ENCODE measurements at regions not wholly inside any gene's neighbourhood (a gene's known extent, or its start where the extent isn't known, plus 50 kb on each side); places are given as distances from the start of the nearest gene placed in this dataset.

- no peaks in the 10 kb centered on the region for H3K79me1 ChIP-seq (replicated peaks; ENCODE audit: low read length, poor library complexity, severe bottlenecking)
- DNase-seq: no peak
- H3K18ac ChIP-seq (ENCODE audit: low read depth in 1 of 2, low read length in 2 of 2): no peak overlapping the region
- no peak overlapping the region for H2AFZ ChIP-seq (ENCODE audit: low read depth, low read length)
- no peak overlapping the region for H2BK120ac ChIP-seq (ENCODE audit: low read depth, low read length)
- no peak overlapping the region for H3K14ac ChIP-seq (ENCODE audit: low read length in 2 of 2)
- no peak overlapping the region for H3K23ac ChIP-seq (ENCODE audit: low read length in 2 of 2)
- no peak overlapping the region for H2BK15ac ChIP-seq (ENCODE audit: low read depth, poor library complexity, severe bottlenecking)
- H3K36me3 ChIP-seq (ENCODE audit: control insufficient read depth in 1 of 2, insufficient read depth in 2 of 2, low read depth in 1 of 2, low read length in 2 of 2): no peaks in the 10 kb centered on the region
- no peak overlapping the region for H4K91ac ChIP-seq (ENCODE audit: low read length)
- 30% methylated on average over 1 of the region's 1 CpG for WGBS
- H3K27me3 ChIP-seq (ENCODE audit: control insufficient read depth in 1 of 2, insufficient read depth in 1 of 2, low read length in 2 of 2): peaks cover 0 to 7% of the 10 kb centered on the region in 2 experiments
- H3K4me2 ChIP-seq (ENCODE audit: low read length, poor library complexity, severe bottlenecking): no peak overlapping the region
- no peak overlapping the region for H3K4ac ChIP-seq (ENCODE audit: low read depth in 1 of 2, low read length in 2 of 2)
- no peak overlapping the region for H2BK5ac ChIP-seq (ENCODE audit: low read depth, low read length, poor library complexity, severe bottlenecking)
- H3K9me3 ChIP-seq (ENCODE audit: control insufficient read depth, low read length): no peaks in the 10 kb centered on the region
- no peak overlapping the region for H3K27ac ChIP-seq (ENCODE audit: low read length, poor library complexity, severe bottlenecking)
- no peaks in the 10 kb centered on the region for H3K4me1 ChIP-seq (ENCODE audit: control insufficient read depth, insufficient read depth, low read depth, low read length)
- no peak overlapping the region for H2AK5ac ChIP-seq (ENCODE audit: low read length, severe bottlenecking)
- no peak overlapping the region for H3K4me3 ChIP-seq (ENCODE audit: insufficient read depth in 1 of 2, low read depth in 1 of 2, low read length in 2 of 2)
- H3K9ac ChIP-seq (ENCODE audit: low read length): no peak overlapping the region
- H4K8ac ChIP-seq (ENCODE audit: low read length): no peak overlapping the region
- H2BK12ac ChIP-seq (ENCODE audit: low read length in 2 of 2): no peak overlapping the region
Observed at GRCh38 chr6:4719491-4719890, 56.7 kb upstream of the CDYL start.

- Histone ChIP-seq H3K27me3 (ENCODE audit: control insufficient read depth in 1 of 2, insufficient read depth in 1 of 2, low read length in 2 of 2) (no peaks in the 10 kb centered on the region), H3K4me3 (ENCODE audit: insufficient read depth in 1 of 2, low read depth in 1 of 2, low read length in 2 of 2) (no peak overlapping the region), H3K14ac (ENCODE audit: low read length in 2 of 2) (no peak overlapping the region), H3K4ac (ENCODE audit: low read depth in 1 of 2, low read length in 2 of 2) (no peak overlapping the region), H3K36me3 (ENCODE audit: control insufficient read depth in 1 of 2, insufficient read depth in 2 of 2, low read depth in 1 of 2, low read length in 2 of 2) (no peaks in the 10 kb centered on the region), H3K23ac (ENCODE audit: low read length in 2 of 2) (no peak overlapping the region), H3K9me3 (ENCODE audit: control insufficient read depth, low read length) (no peaks in the 10 kb centered on the region), H3K4me1 (ENCODE audit: control insufficient read depth, insufficient read depth, low read depth, low read length) (no peaks in the 10 kb centered on the region), H3K27ac (ENCODE audit: low read length, poor library complexity, severe bottlenecking) (no peak overlapping the region), H2BK120ac (ENCODE audit: low read depth, low read length) (no peak overlapping the region), H3K79me1 (replicated peaks; ENCODE audit: low read length, poor library complexity, severe bottlenecking) (no peaks in the 10 kb centered on the region), H2BK5ac (ENCODE audit: low read depth, low read length, poor library complexity, severe bottlenecking) (no peak overlapping the region), H3K4me2 (ENCODE audit: low read length, poor library complexity, severe bottlenecking) (no peak overlapping the region), H2AFZ (ENCODE audit: low read depth, low read length) (no peak overlapping the region), H4K91ac (ENCODE audit: low read length) (no peak overlapping the region), H2BK15ac (ENCODE audit: low read depth, poor library complexity, severe bottlenecking) (no peak overlapping the region), H3K18ac (ENCODE audit: low read depth in 1 of 2, low read length in 2 of 2) (no peak overlapping the region), H2AK5ac (ENCODE audit: low read length, severe bottlenecking) (no peak overlapping the region), H4K8ac (ENCODE audit: low read length) (no peak overlapping the region), H2BK12ac (ENCODE audit: low read length in 2 of 2) (no peak overlapping the region), H3K9ac (ENCODE audit: low read length) (no peak overlapping the region)
- 82% methylated on average over 2 of the region's 3 CpGs for WGBS
- DNase-seq: no peak
Observed at GRCh38 chr6:4717856-4718255, 58.3 kb upstream of the CDYL start.

GRCh38 chr6:4717124-4717523 is 59.1 kb upstream of the CDYL start:
- no peak overlapping the region for H3K4me2 ChIP-seq (ENCODE audit: low read length, poor library complexity, severe bottlenecking)
- H3K9ac ChIP-seq (ENCODE audit: low read length): no peak overlapping the region
- no peak overlapping the region for H2AFZ ChIP-seq (ENCODE audit: low read depth, low read length)
- no peak overlapping the region for H3K27ac ChIP-seq (ENCODE audit: low read length, poor library complexity, severe bottlenecking)
- no peak overlapping the region for H4K91ac ChIP-seq (ENCODE audit: low read length)
- no peaks in the 10 kb centered on the region for H3K27me3 ChIP-seq (ENCODE audit: control insufficient read depth in 1 of 2, insufficient read depth in 1 of 2, low read length in 2 of 2)
- H2BK5ac ChIP-seq (ENCODE audit: low read depth, low read length, poor library complexity, severe bottlenecking): no peak overlapping the region
- no peak overlapping the region for H3K14ac ChIP-seq (ENCODE audit: low read length in 2 of 2)
- no peak overlapping the region for H3K18ac ChIP-seq (ENCODE audit: low read depth in 1 of 2, low read length in 2 of 2)
- H2AK5ac ChIP-seq (ENCODE audit: low read length, severe bottlenecking): no peak overlapping the region
- H3K23ac ChIP-seq (ENCODE audit: low read length in 2 of 2): no peak overlapping the region
- no peak overlapping the region for H3K4me3 ChIP-seq (ENCODE audit: insufficient read depth in 1 of 2, low read depth in 1 of 2, low read length in 2 of 2)
- DNase-seq: no peak
- H3K9me3 ChIP-seq (ENCODE audit: control insufficient read depth, low read length): no peaks in the 10 kb centered on the region
- no peaks in the 10 kb centered on the region for H3K79me1 ChIP-seq (replicated peaks; ENCODE audit: low read length, poor library complexity, severe bottlenecking)
- no peak overlapping the region for H2BK120ac ChIP-seq (ENCODE audit: low read depth, low read length)
- H2BK15ac ChIP-seq (ENCODE audit: low read depth, poor library complexity, severe bottlenecking): no peak overlapping the region
- H3K4me1 ChIP-seq (ENCODE audit: control insufficient read depth, insufficient read depth, low read depth, low read length): no peaks in the 10 kb centered on the region
- no peaks in the 10 kb centered on the region for H3K36me3 ChIP-seq (ENCODE audit: control insufficient read depth in 1 of 2, insufficient read depth in 2 of 2, low read depth in 1 of 2, low read length in 2 of 2)
- no peak overlapping the region for H2BK12ac ChIP-seq (ENCODE audit: low read length in 2 of 2)
- WGBS: 93% methylated on average over 4 of the region's 4 CpGs
- H4K8ac ChIP-seq (ENCODE audit: low read length): no peak overlapping the region
- no peak overlapping the region for H3K4ac ChIP-seq (ENCODE audit: low read depth in 1 of 2, low read length in 2 of 2)

- no peak overlapping the region for H3K9ac ChIP-seq (ENCODE audit: low read length)
- H3K23ac ChIP-seq (ENCODE audit: low read length in 2 of 2): no peak overlapping the region
- H3K4me2 ChIP-seq (ENCODE audit: low read length, poor library complexity, severe bottlenecking): no peak overlapping the region
- no peaks in the 10 kb centered on the region for H3K79me1 ChIP-seq (replicated peaks; ENCODE audit: low read length, poor library complexity, severe bottlenecking)
- H3K36me3 ChIP-seq (ENCODE audit: control insufficient read depth in 1 of 2, insufficient read depth in 2 of 2, low read depth in 1 of 2, low read length in 2 of 2): no peaks in the 10 kb centered on the region
- H4K8ac ChIP-seq (ENCODE audit: low read length): peak overlapping the region; percentile 48
- H3K27ac ChIP-seq (ENCODE audit: low read length, poor library complexity, severe bottlenecking): no peak overlapping the region
- H3K18ac ChIP-seq (ENCODE audit: low read depth in 1 of 2, low read length in 2 of 2): no peak overlapping the region
- H2BK15ac ChIP-seq (ENCODE audit: low read depth, poor library complexity, severe bottlenecking): no peak overlapping the region
- H3K4me1 ChIP-seq (ENCODE audit: control insufficient read depth, insufficient read depth, low read depth, low read length): no peaks in the 10 kb centered on the region
- H2AFZ ChIP-seq (ENCODE audit: low read depth, low read length): no peak overlapping the region
- H3K14ac ChIP-seq (ENCODE audit: low read length in 2 of 2): no peak overlapping the region
- no peak overlapping the region for H2BK5ac ChIP-seq (ENCODE audit: low read depth, low read length, poor library complexity, severe bottlenecking)
- H4K91ac ChIP-seq (ENCODE audit: low read length): no peak overlapping the region
- no peak for DNase-seq
- no peak overlapping the region for H3K4ac ChIP-seq (ENCODE audit: low read depth in 1 of 2, low read length in 2 of 2)
- WGBS: 87% methylated on average over 7 of the region's 8 CpGs
- H3K4me3 ChIP-seq (ENCODE audit: insufficient read depth in 1 of 2, low read depth in 1 of 2, low read length in 2 of 2): no peak overlapping the region
- H3K9me3 ChIP-seq (ENCODE audit: control insufficient read depth, low read length): no peaks in the 10 kb centered on the region
- peaks cover 3 to 4% of the 10 kb centered on the region in 2 experiments for H3K27me3 ChIP-seq (ENCODE audit: control insufficient read depth in 1 of 2, insufficient read depth in 1 of 2, low read length in 2 of 2)
- H2BK12ac ChIP-seq (ENCODE audit: low read length in 2 of 2): no peak overlapping the region
- no peak overlapping the region for H2AK5ac ChIP-seq (ENCODE audit: low read length, severe bottlenecking)
- no peak overlapping the region for H2BK120ac ChIP-seq (ENCODE audit: low read depth, low read length)
Observed at GRCh38 chr6:4714961-4715501, 61.2 kb upstream of the CDYL start.

Data from mesenchymal stem cell (in vitro differentiated cells and primary cell).